EH (cell line): ENCODE measurements at regions not wholly inside any gene's neighbourhood (a gene's known extent, or its start where the extent isn't known, plus 50 kb on each side); places are given as distances from the start of the nearest gene placed in this dataset.

Experiments
- DNase-seq: peaks from one replicate; pipeline ENCODE4 v3.0.0-alpha.2; 2015; ENCODE audit warnings: low read depth

DNA sequence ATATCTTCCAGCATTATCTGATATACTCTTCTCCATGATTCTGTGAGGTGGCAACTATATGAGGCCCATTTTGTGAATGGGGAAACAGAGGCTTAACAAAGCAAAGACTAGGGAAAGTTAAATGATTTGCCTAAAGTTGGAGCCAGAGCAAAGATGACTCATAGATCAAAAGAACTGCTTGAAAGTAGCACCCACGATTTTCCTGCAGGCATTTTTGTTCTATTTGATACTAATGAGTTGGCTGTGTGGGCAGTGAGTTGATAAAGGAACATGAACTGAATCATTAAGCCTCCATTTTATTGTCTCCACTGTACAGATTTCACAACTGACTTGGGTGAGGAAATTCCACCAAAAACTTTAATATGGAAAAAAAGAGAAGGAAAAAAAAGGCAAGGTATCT, 138.9 kb upstream of the IGFBP7 start:
- peak; percentile 36 for DNase-seq

DNA sequence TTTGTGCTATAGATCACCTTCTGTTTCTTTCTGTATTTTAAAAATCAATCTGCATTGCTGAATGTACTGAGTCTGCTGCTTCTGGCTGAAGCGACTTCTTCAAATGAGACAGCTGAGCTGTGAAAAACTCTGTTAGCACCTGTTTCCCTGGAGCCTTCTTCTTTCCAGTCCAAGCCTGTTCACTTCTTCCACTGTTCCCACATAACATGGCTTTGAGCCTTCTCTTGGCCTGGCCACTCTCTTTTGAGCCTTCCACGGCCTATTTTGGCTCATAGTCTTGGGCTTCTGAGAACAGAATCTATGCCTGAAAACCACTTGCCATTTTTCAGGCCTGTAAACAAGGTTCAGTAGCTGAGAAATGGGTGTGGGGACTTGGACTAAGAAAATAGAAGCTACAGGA, 132.9 kb upstream of the IGFBP7 start:
- DNase-seq = no peak

DNA sequence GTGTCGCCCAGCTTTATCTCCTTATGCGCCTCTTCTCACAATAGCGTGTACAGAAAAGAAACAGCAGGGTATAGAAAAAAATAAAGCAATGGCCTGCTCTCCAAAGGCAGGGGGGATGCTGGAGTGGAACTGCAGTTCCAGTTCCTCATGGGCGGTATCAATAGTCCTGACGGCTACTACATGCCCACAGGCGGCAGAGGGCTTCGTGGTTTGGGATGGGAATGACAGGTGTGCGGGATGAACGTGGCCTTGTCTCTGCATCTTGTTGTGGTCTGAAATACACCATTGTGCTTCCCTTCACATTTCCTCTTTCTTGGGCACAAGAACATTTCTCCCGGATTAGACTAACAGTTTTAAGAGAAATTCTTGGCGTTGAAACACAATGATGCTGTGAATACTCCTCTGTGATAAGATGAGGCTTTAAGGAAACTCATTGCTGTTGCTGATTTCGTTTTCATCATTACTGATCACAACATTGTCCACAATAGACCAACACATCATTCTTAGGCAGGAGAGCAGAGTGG, 124.1 kb upstream of the IGFBP7 start:
- DNase-seq = no peak

DNA sequence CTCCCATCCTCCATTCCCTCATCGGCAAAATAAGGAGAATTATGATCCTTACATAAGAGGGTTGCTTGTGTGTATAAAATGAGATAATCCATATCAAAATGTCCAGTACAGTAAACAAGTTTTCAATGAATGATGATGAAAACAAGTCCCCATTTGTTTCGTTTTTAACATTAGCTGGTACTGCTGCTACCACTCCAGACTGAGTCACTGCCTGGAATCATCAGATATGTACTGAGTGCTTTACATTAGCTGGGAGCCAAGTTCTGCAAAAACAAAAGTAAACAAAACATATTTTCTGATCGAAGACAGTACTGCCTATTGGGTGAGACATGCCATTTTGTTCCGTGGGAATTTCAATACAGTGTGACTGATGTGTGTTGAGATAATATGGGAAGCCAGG, 123.2 kb upstream of the IGFBP7 start:
- peak; percentile 50 for DNase-seq

DNA sequence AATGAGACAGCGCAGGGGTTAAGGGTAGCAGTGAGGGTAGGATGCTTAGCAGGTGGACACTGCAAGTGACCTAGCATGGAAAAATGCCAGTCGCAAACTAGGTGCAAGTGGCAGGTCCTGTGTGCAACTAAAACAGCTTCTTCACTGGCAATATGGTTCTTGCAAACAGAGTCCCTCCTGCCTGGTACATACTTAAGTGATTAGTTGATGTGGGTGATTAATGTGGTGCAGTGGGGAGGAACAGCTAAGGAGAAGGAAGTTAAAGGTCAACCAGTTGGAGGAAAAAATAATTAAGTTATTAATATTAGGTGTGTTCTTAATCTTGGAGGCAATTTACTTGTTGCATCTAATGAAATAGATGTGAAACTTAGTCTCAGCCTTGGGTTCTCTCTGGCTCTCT, 121.6 kb upstream of the IGFBP7 start:
- peak; percentile 25 for DNase-seq

DNA sequence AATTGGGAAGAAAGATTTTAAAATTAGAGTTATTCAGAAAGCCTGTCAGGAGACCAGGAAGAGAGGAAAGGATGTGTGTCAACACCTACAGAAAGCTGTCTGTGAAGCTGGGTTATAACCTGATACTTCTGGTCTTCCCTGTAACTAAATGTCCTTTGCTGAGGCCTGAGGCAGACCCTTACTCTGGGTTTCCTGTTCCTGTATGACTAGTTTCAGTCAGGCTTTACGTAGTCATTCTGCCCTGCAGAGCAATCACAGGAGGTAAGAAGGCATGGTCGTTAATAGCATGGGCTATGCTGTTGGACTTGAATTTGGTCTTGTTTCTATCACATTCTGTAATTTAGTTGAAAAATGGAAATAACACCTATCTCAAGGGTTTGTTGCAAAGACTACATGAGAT, 110.5 kb upstream of the IGFBP7 start:
- no peak for DNase-seq

DNA sequence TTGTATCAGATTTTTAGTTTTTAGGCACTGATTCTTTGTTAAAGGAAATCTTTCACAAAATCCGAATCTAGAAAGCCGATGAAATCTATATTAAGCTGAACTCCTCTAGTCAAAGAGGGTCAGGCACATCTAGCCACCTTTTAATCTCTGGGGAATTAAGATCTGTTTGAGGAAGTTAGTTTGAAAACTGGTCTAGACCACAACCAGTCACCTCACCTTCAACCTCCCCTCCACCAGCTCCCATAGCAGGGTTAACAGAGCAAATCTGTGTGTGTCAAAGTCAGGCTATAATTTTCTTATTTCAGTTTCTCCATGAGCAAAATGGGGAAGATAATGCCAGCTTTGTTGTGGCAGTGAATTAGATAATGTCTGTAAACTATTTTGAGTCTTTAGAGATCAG, 110.0 kb upstream of the IGFBP7 start:
- DNase-seq = no peak

DNA sequence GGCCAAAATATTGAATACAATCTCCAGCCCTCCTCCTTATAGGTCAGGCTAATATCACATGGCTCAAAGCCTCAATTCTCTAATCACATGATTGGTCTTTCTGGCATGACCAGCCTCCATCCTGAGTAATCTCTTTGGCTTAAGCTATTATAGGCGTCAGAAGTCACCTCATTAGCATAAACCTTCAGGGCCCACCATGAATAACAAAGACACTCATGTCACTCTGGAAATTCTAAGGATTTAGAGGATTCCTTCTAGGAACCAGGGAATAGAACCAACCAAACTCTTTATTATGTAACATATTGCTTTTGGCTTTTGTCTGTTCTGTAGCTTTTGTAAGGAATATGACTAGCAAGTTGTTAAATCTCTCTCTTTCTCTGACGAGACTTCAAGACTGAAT, 109.2 kb upstream of the IGFBP7 start:
- DNase-seq = no peak

DNA sequence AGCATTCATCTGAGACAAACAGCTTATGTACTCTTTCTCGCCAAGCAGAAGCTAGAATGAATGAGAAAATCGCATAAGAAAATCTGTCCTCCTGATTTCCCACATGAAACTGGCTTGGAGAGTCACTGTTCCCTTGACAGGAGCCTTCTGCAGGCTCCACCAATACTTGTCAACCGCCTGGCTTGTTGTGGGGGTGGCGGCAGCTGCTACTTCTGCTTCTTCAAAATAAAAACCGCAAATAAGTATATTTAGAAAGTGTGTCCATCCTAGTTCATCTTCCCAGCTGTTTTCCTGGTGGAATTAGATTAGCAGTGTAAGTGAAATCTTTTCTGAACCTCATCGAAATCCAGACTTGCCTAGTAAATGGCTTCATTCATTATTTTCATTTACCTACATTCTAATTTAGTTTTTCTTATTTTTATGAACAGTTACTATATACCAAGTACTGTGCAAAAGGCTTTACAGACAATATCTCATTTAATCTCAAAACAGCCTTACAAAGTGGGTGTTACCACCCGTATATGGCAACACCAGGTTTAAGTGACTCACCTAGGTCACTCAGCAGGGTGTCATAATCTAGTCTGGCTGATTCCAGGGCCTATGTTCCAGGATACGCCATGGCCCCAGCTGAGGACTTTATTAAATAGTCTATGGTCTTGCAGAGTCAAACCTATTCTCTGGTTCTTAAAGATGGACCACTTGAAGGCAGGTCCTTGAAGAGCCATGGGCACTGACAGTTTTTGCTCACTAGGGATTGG, 104.6 kb upstream of the IGFBP7 start:
- no peak for DNase-seq

DNA sequence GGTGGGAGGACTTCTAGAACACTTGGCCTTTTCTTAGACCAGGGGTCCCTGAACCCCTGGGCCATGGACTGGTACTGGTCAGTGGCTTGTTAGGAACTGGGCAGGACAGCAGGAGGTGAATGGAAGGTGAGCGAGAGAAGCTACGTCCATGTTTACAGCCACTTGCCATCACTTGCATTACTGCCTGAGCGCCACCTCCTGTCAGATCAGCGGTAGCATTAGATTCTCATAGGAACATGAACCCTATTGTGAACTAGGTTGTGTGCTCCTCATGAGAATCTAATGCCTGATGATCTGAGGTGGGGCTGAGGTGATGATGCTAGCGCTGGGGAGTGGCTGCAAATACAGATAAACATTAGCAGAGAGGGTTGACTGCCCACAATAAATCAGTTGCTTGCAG, 100.9 kb upstream of the IGFBP7 start:
- no peak for DNase-seq

DNA sequence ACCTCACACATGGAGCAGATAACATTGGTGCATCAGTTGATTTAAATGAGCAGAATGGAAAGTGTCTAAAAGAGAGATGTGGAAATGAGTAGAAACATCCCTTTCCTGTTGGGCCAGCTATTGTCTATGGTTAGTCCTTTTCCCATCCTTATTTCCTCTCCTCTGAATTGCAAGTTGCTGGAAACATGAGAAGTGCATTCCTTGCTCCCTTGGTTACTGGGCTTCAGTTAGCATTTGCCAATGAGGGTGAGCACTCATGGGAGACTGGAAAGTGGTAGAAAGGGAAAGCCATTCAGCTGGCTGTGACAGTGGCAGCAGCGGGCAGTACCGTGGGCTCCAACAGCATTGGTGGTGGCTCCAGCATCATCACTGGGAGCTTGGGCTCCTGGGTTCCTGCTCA, 96.0 kb upstream of the IGFBP7 start:
- no peak for DNase-seq

DNA sequence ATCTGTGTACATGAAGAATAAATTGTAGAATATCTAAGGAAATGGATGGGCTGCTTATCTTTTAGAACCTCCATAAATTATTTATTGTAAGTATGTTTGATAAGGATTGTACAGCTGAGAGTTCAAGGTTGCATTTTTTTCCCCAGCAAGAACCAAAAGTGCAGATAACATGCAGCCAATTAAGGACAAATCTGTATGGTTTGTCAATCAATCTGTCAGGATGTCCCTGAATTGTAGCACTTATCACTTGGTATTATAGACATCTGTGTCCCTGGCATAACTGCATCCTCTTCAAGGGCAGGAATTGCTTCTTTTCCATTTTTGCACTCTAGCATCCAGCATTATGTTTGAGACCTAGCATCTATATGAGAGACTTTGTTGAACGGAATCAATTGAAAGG, 95.4 kb upstream of the IGFBP7 start:
- no peak for DNase-seq

DNA sequence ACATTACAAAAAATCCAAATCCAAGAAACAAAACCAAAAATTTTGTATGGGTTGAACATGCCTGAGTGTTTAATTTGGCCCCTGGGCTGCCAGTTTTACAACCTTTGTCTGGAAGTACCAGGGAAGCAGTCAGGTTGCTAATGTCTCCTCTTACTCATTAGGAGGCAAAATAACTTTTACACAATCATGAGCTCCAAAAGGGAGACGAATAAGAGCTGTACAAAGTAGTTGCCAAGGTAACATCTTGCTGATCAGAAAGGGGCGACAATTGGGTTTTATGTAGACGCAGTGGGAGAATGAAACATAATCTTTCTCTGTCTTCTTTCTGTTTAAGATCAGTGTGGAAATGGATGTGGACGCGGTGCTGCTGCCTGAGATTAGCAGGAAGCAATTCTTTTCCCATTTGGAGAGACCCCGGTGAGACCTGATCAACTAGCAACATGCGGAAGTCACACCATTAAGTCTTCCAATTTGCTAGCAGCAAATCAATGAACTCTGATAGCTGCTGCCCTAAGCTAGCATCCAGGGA, 90.7 kb upstream of the IGFBP7 start:
- no peak for DNase-seq

DNA sequence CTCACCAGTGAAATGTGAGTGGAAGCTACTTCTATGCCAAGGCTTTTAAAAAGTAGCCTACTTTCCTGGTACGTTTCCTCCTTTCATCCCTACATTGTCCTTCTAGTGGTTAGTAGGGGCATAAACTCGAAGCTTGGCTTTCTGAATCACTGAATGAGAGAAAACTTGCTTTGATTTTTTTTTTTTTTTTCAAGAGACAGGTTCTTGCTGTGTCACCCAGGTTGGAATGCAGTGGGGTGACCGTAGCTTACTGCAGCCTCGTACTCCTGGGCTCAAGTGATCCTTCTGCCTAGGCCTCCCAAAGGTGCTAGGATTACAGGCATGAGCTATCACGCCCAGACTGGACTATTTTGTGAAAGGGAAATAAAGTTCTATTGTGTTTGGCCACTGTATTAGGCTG, 89.1 kb upstream of the IGFBP7 start:
- no peak for DNase-seq

DNA sequence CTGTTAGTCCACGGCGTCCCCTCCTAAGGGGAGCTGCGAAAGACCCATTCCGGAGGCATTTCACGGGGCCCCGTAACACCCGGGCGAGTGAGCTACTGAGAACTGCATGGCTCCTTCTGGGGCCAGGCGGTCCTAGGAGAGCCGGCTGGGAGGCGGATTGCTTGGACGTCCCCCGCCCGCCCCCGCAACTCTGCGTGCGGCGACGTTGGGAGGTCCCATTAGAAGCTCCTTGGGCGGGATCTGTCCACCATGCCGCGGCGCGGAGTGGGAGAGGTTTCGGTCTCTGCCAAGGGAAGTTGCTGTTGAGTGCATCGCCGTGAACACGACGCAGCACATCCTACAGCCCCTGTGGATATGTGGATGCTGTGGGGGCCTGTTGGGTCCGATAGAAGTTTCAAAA, 85.4 kb upstream of the IGFBP7 start:
- DNase-seq = no peak

DNA sequence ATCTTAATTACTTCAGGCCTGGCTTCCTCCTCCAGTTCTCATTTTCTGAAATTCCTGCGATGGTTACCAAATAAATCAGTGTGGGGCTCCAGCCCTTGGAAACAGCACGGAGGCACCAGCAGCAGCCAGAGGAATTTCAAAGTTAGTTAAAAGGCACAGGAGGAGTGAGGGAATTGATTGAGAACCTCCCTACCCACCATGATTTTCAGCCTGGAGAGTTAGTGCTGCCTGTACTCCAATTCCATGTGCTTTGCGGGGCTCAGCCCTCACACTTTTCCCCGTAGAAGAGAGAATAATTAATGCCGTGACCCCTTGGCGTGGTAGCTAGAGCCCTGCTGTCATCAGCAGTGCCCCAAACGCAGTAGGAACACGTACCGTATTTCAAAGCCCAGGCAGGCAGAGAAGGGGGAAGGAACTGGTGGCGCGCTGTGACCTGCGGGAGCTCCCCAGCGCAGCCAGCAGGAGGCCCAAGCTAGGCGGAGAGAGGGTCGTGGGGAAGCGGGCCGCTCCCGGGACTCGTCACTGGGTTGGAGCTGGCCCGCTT, 84.0 kb upstream of the IGFBP7 start:
- no peak for DNase-seq

DNA sequence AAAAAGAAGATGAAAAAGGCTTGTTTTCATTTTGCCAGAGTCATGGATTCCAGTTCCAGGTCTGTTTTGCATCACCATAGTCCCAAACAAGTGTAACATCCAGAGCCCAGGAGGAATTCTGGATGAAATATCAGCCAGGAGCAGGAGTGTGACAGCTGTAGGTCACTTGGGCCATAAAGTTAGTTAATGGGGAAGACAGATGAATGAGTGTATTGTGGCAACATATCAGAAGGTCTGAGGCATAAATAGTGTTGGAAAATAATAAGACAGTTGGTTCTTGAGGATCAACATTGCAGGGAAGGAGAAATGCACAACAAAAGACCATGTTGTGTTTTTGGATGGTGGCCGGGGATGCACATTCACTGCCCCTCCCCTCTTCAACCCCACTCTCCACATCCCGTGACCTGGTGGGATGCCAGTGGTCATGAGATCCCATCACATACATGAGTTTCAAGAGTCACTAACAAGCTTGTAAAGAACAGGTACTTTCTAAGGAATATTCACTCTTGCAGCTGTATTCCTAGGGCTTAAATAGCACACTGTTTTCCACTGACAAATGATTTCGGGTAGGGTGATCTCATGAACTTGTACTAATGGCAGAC, 83.1 kb upstream of the IGFBP7 start:
- no peak for DNase-seq

DNA sequence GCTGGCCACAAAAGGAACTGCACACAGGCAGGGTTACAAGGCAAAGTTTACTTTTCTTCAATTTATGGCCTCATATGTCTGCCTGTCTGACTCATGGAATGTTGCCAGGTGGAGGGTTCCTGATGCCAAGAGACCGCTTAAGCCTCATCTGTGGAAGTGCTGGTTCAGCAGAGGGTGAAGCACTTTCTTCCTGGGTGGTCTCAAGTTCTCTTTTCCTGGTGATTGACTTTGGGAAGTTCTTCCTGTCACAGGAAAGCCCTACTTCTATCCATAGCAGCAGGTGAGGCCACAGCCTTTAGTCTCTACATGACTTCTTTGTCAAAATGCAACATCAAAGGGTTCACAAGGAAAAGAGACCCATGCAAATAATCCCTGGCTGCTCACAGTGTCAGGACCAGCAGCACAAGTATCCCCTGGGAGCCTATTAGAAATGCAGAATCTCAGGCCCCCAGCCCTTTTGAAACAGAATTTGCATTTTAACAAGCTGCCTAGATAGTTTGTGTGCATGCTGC, 81.4 kb upstream of the IGFBP7 start:
- peak; percentile 8 for DNase-seq

DNA sequence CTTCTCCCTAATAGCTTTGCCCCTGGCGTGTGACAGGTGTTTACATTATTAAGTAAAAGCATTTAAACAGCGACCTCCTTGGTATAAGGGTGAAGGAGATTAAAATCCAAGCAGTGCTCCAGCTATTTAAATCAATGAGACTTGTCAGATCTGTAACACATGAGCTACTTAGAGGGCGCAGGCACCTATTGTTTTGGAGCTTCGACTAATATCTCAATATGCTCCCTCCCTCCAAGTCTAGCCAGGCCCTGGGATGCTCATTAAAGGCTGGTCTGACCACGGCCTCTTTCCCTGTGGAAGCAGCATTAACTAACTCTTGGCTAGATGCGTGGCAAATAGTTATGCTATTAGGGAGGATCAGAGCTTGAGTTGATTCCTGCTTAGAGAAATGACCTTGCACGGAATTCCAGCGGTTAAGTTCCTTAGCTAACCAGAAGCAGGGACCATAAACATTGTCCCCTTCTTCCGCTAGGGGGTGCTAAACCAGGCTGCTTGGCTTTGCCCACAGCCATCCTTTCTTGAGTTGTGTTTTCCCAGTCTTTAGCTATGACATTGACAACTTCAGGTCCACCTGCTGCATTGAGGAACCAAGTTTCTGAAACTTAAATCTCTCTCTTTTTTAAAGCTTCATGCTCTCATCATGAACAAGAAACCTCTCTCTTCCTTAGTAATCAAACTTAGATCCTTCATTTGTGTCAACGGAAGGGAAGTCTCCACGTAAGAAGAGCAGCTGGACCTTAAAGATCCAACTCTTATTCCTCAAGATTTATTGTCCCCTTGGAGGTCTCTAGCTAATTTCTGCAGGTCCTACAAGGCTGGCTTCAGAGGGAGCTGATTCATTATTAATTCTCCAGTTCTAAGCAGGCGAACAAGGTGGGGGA, 80.7 kb upstream of the IGFBP7 start:
- peak; percentile 30 for DNase-seq

DNA sequence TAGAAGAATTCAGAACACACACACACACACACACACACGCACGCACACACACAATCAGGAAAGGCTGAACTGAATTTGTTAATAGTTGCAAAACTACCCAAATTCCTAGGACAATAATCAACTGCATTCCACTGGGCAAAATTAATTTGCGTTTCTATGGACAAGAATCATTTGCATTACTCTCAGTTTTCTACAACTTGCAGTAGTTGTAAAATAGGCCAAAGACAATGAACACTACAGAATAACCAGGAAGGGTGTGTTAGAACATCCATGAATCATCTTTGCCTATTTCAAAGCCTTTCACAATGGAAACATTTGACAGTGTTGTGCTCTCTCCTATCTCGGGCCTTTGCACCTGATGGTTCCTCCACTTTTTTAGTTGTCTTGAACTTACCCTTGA, 77.1 kb upstream of the IGFBP7 start:
- DNase-seq = peak; percentile 38

DNA sequence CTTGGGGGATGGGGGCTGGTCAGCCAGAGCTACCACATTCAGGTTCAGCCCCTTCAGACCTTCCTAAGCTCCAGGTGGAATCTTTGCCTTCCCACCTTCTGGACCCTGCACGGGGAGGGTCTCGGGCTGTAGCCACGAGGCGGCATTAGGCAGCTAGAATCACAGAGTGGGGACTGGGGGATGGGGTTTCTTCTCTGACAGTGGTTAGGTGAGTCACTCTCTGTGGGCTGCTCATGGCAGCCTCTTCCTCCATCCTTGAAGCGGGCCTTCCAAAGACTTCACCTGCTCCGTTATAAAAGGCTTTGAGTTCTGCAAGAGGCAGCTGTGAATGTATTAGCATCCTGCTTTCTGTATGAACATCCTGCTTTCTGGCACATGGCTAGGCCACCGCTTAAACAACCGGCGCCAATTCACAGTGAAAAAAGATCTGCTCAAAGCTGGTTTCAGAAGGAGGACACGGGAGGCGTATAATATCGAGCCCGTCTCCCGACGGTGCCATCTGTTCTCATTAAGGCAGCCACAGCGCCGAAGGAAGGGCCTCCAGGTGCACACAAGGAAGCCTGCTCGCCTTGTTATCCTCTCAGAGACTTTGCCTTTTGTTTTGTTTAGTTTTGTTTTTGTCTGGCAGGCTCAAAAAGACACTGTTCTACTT, 74.3 kb upstream of the IGFBP7 start:
- DNase-seq = no peak
